SHP77 treated with DMSO at 0.1 percent for 48 hours (cell line): ENCODE measurements at regions not wholly inside any gene's neighbourhood (a gene's known extent, or its start where the extent isn't known, plus 50 kb on each side); places are given as distances from the start of the nearest gene placed in this dataset.
"Not testable (repeated sequence)": the region's sequence is repeated elsewhere in the genome, so short reads cannot be mapped to it uniquely, and the experiment has no call there.

Experiments
- DNase-seq: peaks from one replicate; lab custom pipeline; 2025; lab: John Stamatoyannopoulos, UW

DNA sequence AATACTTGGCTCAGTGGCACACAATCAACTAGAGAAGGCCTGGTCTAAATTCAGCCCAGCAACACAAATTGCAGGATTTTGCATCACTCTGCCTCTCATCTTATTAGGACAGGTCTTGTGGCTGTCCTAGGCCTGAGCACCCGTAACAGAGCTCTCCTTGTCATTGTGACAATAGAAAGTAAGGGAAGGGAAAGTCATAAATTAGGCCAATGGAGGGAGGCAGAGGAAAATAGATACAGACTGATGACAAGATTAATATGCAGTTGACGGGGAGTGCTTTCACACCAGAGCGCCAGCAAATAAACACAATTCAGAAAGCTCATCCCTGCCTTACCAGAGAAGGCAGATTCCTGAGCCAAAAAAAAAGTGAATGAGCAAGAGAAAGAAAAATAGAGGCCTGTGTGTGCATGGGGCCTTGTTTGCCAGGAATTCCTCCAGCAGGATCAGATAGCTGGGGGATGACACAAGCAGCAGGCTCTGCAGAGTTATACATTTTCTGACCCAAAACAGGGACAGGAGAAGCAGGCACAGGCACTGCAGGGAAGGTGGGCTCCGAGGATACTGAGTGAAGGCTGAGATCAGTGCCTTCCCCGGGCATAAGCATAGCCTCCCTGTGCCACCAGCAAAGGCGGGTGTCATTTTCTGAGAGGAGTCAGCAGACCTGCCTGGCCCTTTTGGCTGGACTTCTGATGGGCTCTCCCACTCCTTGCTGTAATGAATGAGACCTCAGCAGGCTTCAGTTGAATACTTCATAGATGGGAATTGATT, 110.0 kb upstream of the SPAG17 start:
- DNase-seq, result peak; percentile 36

- no peak for DNase-seq
Measured at GRCh38 chr1:118291661-118292060, 106.6 kb upstream of the SPAG17 start.

DNA sequence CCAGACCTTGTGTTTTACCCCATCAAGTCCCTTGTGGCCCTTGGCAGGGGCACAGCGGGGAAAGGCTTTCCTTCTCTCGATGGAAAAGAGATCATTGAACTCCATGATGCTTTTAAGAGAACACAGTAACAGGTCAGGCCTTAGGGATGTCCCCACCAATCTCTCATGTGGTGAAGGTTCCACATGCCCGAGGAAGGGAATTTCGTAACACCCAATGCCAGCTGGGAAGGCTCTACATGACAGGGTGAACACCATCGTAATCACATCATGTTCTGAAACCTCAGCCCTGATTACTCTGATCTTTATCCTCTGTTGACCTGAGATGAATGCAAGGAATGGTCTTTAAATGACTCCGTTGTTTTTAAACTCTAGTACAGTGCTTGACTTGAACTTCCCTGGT, 105.5 kb upstream of the SPAG17 start:
- DNase-seq, result no peak

DNA sequence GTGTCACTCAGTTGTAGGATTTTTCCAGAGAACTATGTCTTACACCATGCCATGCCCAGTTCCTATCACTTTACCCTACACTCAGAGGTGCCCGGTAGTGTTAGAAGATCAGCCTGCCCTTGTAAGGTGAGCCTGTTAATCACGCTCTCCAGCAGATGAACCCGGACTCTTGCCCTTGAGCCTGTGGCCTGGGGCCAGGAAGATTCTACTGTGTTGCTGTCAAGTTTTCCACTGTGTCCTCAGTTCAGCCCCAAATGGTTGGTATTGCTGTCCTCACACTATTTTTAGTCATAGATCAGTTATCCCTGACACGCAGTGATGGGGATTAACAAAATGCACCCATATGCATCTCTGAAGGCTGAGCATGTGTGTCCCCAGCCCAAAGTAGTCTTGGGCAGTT, 105.0 kb upstream of the SPAG17 start:
- DNase-seq, result no peak

GRCh38 chr1:118280656-118281055, 95.6 kb upstream of the SPAG17 start:
- not testable (repeated sequence) for DNase-seq

DNA sequence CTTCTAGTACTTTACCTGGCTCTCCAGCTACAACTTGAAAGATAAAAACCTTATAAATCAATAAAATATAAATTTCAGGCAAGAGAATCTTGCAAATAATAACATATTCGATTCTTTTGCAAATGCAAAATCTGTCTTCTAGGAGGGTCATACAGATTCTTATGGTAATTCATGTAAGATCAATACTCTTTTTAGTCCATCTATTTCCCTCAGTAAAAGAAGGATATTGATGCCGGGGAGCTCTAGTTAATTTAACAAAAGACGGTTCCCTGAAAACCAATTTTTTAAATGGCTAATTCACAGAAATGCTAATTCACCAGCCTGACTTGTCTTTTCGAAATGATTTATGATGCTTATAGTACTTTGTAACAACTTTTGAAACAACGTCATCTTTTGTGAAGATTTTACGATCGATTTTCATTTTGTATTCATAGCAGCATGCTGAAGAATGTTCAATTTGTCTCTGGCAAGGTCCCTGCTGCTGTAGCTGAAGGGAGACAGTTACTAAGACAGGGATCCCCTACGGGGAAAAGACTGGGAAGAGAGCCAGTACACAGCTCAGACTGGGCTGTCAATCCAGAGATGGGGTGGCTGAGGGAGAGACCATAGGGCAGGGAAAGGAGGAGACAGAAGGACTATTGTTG, 90.6 kb upstream of the SPAG17 start:
- DNase-seq, result no peak

- no peak for DNase-seq
Measured at GRCh38 chr1:118272884-118273283, 87.9 kb upstream of the SPAG17 start.

DNA sequence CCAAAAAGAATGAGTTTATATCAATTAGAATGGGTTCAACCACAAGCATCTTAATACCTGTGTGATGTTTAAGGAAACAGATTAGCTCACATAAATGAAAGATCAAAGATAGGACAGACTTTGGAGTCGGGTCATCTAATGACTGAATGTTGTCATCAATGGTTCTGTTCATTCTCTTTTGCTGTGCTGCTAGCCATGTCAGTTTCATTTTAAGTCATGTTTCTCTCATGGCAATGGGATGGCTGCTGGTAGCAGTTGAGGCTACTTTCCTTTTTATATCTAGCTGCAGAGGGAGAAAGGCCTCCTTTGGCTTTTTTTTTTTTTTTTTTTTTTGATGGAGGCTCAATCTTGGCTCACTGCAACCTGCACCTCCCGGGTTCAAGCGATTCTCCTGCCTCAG, 86.9 kb upstream of the SPAG17 start:
- no peak for DNase-seq

- no peak for DNase-seq
Measured at GRCh38 chr1:118269598-118269997, 84.6 kb upstream of the SPAG17 start.

GRCh38 chr1:118266436-118266835, 81.4 kb upstream of the SPAG17 start:
- no peak for DNase-seq

- DNase-seq, result no peak
Measured at GRCh38 chr1:118264343-118264742, 79.3 kb upstream of the SPAG17 start.

DNA sequence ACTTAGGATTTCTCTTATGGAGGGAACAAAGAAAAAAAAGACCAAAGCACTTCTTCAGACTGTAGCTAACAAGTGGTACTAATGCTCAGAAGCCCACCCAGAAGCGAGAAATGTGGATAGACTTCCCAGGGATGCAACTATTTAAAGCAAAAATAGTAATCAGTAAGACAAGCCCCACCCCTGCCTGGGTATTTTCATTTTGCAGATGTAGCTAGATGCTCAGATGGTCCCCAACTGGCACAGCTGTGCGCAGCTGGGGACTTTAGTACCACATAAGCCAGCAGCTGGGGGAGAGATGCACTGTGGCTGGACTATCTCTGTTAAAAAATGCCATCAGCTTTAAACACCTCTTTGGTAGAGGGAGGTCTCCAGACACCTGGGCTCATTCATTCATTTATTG, 77.8 kb upstream of the SPAG17 start:
- no peak for DNase-seq

DNA sequence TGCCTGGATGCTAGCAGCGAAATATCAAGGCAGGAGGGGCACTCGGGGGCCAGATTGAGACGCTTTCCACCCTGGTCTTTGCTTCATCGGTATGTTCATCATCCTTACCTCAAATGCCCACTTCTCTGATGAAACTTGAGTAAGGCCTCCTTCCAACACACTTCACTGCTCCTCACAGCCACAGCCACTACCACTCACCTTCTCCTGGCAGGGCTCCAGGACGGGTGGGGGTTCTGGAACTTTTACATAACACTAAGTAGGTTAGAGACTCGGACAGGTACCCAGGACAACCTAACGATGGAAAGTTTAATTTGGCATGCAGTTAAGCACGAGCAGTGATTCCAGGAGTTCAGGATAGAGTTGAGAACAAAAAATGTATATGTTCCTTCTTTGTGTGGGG, 73.9 kb upstream of the SPAG17 start:
- no peak for DNase-seq

- DNase-seq, result no peak
Measured at GRCh38 chr1:118257946-118258345, 72.9 kb upstream of the SPAG17 start.

DNA sequence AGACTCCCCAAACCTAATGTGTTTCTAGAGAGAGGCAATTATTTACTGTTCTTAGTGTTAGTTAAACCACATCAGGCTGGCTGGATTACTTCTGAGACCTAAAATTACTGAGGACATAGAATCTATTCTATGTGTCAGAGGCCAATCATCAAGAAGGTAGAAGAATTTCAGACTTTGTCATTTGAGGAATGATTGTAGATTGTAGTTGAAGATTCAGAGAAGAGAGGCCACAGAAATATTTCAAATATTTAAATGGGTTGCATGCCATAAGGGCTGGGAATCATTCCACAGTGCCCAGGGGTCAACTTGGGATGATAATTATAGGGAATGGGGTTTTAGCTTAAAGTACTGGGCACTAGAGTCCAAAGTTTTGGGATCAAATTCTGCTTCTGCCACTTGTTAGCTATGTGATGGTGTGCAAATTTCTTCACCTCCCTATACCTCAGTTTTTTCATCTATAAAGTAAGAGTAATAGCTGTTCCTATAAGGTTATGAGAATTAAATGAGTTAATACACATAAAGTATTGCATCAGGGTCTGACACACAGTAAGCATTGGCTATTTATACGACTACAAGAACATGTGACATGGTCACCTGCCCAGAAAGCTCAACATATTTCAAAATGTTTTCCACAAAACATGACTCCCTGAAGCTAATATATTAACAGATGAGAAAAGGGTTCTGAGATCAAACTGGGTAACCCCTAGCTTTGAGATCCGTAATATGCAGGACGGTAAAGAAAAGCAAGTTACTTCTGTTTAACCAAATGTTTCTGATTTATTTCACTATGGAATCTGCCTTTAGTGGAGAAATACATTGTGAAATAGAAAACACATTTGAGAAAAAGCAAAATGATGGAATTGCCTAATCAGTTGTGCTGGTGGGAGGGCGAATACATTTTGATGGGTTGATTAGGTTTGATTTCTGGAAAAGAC, 69.7 kb upstream of the SPAG17 start:
- no peak for DNase-seq

DNA sequence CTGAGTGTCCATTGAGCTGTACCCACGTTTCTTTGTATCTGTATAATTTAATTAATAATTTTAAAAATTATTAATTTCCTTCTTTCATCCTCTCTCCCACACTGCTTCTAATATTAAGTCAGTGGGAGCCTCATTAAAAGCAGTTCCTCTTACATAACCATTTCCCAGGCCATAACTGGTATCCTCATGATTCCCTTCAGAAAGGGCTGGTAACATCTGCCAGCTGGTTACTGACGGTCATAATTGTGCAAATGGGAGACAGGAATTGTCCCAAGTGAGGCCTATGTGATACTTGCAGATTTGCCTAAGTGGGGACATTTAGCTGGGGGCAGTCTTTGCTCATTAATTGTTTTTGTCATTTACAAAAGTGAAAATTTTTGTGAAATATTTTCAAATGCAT, 69.0 kb upstream of the SPAG17 start:
- DNase-seq, result no peak

DNA sequence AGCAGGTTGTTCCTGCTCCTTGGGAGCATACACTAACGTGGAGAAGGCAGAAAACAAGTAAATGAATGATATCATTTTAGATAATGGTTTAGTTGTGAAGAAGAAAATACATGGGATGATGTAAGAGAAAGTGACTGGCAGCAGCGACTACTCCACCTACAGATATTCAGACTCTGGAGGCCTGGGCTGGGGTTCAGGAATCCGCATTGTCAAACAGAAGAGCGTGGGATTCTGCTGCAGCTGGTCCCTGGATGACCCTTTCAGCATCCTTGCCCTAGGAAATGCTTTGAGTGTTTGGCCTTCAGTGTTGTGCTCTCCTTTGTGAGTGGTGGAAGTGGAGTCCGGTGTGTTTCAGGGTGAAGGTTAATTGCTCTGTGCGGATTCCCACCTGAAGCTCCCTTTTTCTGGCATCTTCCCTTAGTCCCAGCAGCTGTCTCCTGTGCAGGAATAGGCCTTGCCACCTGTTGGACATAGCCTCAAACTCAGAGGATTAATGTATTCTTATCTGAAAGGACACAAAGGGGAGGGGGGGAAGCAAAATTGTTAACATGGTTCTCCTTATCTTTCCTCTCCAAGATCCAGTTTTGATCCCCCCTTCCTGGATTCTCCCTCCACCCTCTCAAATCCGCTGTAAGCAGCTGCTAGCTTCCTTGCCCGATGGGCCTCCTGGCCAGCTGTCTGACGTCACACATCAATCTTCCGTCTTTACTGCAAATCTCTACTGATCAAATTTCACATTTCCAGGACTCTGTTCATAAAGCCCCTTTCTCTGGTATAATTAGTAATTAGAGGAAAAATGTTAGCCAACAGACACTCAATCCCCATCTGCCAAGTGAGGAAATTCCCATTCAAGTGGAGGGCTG, 68.3 kb upstream of the SPAG17 start:
- DNase-seq, result peak; percentile 78

- DNase-seq, result no peak
Measured at GRCh38 chr1:118252624-118253023, 67.6 kb upstream of the SPAG17 start.

GRCh38 chr1:118250232-118250631, 65.2 kb upstream of the SPAG17 start:
- no peak for DNase-seq

DNA sequence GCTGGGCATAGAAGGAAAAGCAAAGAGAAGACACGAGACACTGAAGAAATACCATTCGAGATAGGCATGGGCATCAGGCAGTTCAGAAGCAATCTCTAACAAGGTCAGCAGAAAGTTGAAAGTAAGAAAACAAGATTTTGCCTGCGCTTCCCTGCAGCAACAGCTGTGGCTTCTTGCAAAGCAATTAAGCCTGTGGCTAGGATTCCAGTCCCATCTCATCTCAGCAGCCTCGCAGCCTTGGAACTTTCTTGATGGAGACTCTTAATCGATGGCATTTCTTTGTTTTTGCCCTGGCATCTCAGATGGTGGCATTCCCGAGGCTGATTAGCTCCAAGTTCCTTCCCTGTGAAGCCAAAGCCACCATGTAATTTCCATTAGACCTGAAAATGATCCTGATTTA, 64.6 kb upstream of the SPAG17 start:
- DNase-seq, result no peak

DNA sequence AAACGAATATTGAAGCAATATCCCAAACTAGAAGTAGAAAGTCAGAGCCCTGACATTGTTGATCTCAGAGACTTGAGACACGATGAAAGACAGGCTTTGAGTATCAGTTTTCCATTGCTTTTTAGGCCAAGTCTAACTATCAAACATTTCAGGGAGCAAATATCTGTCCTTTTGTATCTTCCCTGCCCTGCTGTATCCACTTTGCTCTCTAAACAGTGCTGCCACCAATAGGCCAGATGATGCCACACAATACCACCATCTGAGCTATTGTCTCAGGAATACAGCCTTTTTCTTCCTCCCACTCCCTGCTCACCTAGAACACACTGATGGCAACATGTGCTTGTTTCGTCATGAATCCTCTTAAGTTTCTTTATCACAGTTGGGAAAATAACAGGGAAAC, 62.6 kb upstream of the SPAG17 start:
- DNase-seq, result peak; percentile 18

- DNase-seq, result no peak
Measured at GRCh38 chr1:118246646-118247045, 61.6 kb upstream of the SPAG17 start.
